ENCODE measurements at regions not wholly inside any gene's neighbourhood (a gene's known extent, or its start where the extent isn't known, plus 50 kb on each side); places are given as distances from the start of the nearest gene placed in this dataset.
A peak's percentile ranks its signal among the peaks of the same experiment; 100 is the strongest.

GRCh38 chr9:86868616-86869015, 78.7 kb downstream of the GAS1 start:
- no peak for TF ChIP-seq CTCF (conservative IDR thresholded peaks at IDR 0.05; ENCODE audit: low read depth)
- DNase-seq (ENCODE audit: low spot score): no peak
- ChIA-PET POLR2A (ENCODE audit: low non-redundant PET) (no interaction called here), CTCF (no interaction called here)
- H3K27ac ChIP-seq: no peak overlapping the region

DNA sequence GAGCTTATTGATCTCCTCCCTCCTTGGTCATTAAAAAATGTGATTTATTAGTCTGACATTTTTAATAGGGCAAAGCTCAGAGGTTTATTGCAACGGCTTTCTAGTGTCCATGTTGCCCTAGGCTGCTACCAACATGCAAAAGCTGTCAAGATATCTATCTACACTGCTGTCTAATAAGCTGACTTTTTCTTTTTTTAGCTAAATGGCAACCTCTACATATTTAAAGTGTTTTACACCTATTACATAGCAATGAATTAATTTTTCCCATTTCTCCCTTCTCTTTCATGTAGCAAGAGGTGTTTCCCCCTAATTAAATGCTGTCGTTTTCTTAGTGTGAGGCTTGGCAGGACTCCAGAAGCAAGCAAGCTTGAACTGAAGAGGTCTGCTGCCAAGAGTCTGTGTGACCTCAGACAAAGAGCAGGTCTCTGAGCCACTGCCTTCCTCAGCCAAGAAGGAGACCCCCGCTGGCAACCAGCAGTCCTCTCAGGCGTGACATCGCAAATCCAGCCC, 79.4 kb downstream of the GAS1 start:
- no peak for DNase-seq (ENCODE audit: low spot score)
- CTCF ChIA-PET: interaction anchor here (0.9 kb wide), 1 partner anchor 19 kb away, joined by 3 read pairs; no protein-coding TSS in a partner anchor
- no peak for TF ChIP-seq CTCF (conservative IDR thresholded peaks at IDR 0.05; ENCODE audit: low read depth)
- POLR2A ChIA-PET (ENCODE audit: low non-redundant PET): no interaction called here
- H3K27ac ChIP-seq: no peak overlapping the region

- H3K27ac ChIP-seq: no peak overlapping the region
- TF ChIP-seq CTCF (conservative IDR thresholded peaks at IDR 0.05; ENCODE audit: low read depth): no peak
- ChIA-PET CTCF (interaction anchor here (0.8 kb wide), 1 partner anchor 64 kb away, joined by 4 read pairs; no protein-coding TSS in a partner anchor), POLR2A (ENCODE audit: low non-redundant PET) (no interaction called here)
- no peak for DNase-seq (ENCODE audit: low spot score)
Measured at GRCh38 chr9:86865952-86866351, 81.4 kb downstream of the GAS1 start.

DNA sequence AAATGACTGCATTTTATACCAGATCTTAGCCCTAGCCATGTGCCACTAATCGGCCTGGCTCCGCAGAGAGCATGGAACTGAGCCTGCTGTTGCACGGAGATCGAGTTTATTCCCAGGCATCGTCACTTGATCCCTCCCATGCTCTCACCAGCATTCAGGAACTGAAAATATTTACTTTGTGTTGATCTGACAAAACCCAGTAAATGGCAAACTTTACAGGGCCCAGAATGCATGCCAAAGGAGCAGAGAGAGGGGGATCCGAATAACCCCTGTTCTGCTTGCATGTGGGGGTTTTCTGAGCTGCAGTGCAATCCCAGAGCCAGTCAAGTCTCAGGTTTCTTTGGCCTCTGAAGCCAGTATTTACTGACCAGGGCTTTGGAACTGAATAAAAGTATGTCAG, 87.3 kb downstream of the GAS1 start:
- ChIA-PET POLR2A (ENCODE audit: low non-redundant PET) (no interaction called here), CTCF (no interaction called here)
- TF ChIP-seq CTCF (conservative IDR thresholded peaks at IDR 0.05; ENCODE audit: low read depth): no peak
- DNase-seq (ENCODE audit: low spot score): no peak
- H3K27ac ChIP-seq: no peak overlapping the region

- ChIA-PET CTCF (interaction anchor here (0.5 kb wide), 1 partner anchor 445 kb away, joined by 3 read pairs; no protein-coding TSS in a partner anchor), POLR2A (ENCODE audit: low non-redundant PET) (no interaction called here)
- DNase-seq (ENCODE audit: low spot score): peak; percentile 7
- no peak overlapping the region for H3K27ac ChIP-seq
- TF ChIP-seq CTCF (conservative IDR thresholded peaks at IDR 0.05; ENCODE audit: low read depth): no peak
Measured at GRCh38 chr9:86859056-86859455, 88.2 kb downstream of the GAS1 start.

DNA sequence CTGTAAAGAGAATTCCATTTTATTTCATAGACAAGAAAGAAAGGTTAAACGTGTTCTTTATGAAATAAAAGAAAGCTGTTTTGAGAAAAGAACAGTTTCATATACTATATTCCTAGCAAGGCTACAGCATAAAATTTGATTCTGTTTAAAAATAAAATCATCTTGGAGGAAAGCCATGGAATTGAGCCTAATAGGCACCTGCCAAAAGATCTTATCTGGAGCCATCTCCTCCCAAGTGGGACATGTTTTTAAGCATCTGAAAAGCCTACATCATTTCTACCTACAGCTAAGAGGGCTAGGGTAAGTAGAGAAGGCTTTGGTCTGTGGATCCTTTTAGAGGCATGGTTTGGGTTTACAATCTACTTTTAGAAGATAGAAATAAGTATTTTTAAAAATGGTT, 89.3 kb downstream of the GAS1 start:
- TF ChIP-seq CTCF (conservative IDR thresholded peaks at IDR 0.05; ENCODE audit: low read depth): no peak
- POLR2A ChIA-PET (ENCODE audit: low non-redundant PET): no interaction called here
- CTCF ChIA-PET: interaction anchor here (0.5 to 0.7 kb wide), 2 partner anchors 13 to 108 kb away, joined by 3 read pairs; no protein-coding TSS in a partner anchor

More for the DNA sequence above, 89.3 kb downstream of the GAS1 start:
- H3K27ac ChIP-seq: no peak overlapping the region
- DNase-seq (ENCODE audit: low spot score): no peak

Data from RWPE1 (cell line).